ENCODE measurements at regions not wholly inside any gene's neighbourhood (a gene's known extent, or its start where the extent isn't known, plus 50 kb on each side); places are given as distances from the start of the nearest gene placed in this dataset.

- no peaks in the 10 kb centered on the region for H3F3A ChIP-seq (ENCODE audit: insufficient read depth)
- H3K4me3 ChIP-seq (ENCODE audit: insufficient read depth, low read length, poor library complexity, severe bottlenecking): no peak overlapping the region
- no peaks in the 10 kb centered on the region for H3K27me3 ChIP-seq (ENCODE audit: low read length)
- no peak overlapping the region for H3K9ac ChIP-seq (ENCODE audit: low read length)
- H3K36me3 ChIP-seq (ENCODE audit: low read length): no peaks in the 10 kb centered on the region
- TF ChIP-seq CTCF (IDR thresholded peaks at IDR 0.05; ENCODE audit: insufficient read depth, low read length, poor library complexity, severe bottlenecking) (no peak), EZH2phosphoT487 (conservative IDR thresholded peaks at IDR 0.05; ENCODE audit: low read length) (no peak)
- no peak overlapping the region for H3K27ac ChIP-seq (ENCODE audit: low read depth, low read length)
- no peaks in the 10 kb centered on the region for H3K79me2 ChIP-seq (ENCODE audit: insufficient read depth, low read length)
- H3K9me2 ChIP-seq (replicated peaks; ENCODE audit: insufficient read depth, low read length): no peaks in the 10 kb centered on the region
- no peak overlapping the region for H2AFZ ChIP-seq (ENCODE audit: low read depth, low read length, severe bottlenecking)
- H3K4me2 ChIP-seq (ENCODE audit: low read depth, low read length, poor library complexity, severe bottlenecking): no peak overlapping the region
- H3K9me3 ChIP-seq (ENCODE audit: insufficient read depth, low read length): no peaks in the 10 kb centered on the region
- H4K20me1 ChIP-seq (ENCODE audit: low read depth, low read length): no peaks in the 10 kb centered on the region
These were observed 709.4 kb downstream of the SQOR start for GRCh38 chr15:46344115-46344724.

DNA sequence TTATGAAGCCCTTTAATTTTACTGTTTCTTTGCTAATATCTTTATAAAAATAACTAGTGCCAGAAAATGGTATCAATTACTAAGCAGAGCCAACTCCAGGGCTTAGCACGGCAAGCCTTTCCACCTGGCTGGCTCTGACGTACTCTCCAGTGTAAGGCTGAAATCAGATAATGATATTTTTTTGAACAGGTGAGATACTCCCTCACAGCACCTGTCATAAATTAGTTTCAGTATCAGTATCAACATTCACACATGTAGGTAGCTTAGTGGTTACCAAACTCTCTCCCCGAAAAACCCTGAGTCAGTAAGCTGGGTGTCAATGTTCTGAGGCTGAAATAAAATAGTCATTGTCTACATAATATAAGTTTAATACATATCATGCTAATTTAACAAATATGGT, 710.1 kb downstream of the SQOR start:
- Histone ChIP-seq H3K36me3 (ENCODE audit: low read length) (no peaks in the 10 kb centered on the region), H3K79me2 (ENCODE audit: insufficient read depth, low read length) (no peaks in the 10 kb centered on the region), H3K27me3 (ENCODE audit: low read length) (no peaks in the 10 kb centered on the region), H4K20me1 (ENCODE audit: low read depth, low read length) (no peaks in the 10 kb centered on the region), H3K27ac (ENCODE audit: low read depth, low read length) (no peak overlapping the region), H3K9me3 (ENCODE audit: insufficient read depth, low read length) (no peaks in the 10 kb centered on the region), H3K9ac (ENCODE audit: low read length) (no peak overlapping the region), H3K4me2 (ENCODE audit: low read depth, low read length, poor library complexity, severe bottlenecking) (no peak overlapping the region), H2AFZ (ENCODE audit: low read depth, low read length, severe bottlenecking) (no peak overlapping the region), H3F3A (ENCODE audit: insufficient read depth) (no peaks in the 10 kb centered on the region), H3K9me2 (replicated peaks; ENCODE audit: insufficient read depth, low read length) (no peaks in the 10 kb centered on the region), H3K4me3 (ENCODE audit: insufficient read depth, low read length, poor library complexity, severe bottlenecking) (no peak overlapping the region)
- no peak for TF ChIP-seq EZH2phosphoT487 (conservative IDR thresholded peaks at IDR 0.05; ENCODE audit: low read length)
- TF ChIP-seq CTCF (IDR thresholded peaks at IDR 0.05; ENCODE audit: insufficient read depth, low read length, poor library complexity, severe bottlenecking): no peak

GRCh38 chr15:46354443-46354842, 719.6 kb downstream of the SQOR start:
- H3K9me2 ChIP-seq (replicated peaks; ENCODE audit: insufficient read depth, low read length): no peaks in the 10 kb centered on the region
- H3K27me3 ChIP-seq (ENCODE audit: low read length): no peaks in the 10 kb centered on the region
- no peak overlapping the region for H3K27ac ChIP-seq (ENCODE audit: low read depth, low read length)
- H2AFZ ChIP-seq (ENCODE audit: low read depth, low read length, severe bottlenecking): no peak overlapping the region
- no peak overlapping the region for H3K9ac ChIP-seq (ENCODE audit: low read length)
- no peaks in the 10 kb centered on the region for H3K79me2 ChIP-seq (ENCODE audit: insufficient read depth, low read length)
- no peaks in the 10 kb centered on the region for H3K36me3 ChIP-seq (ENCODE audit: low read length)
- H3K4me3 ChIP-seq (ENCODE audit: insufficient read depth, low read length, poor library complexity, severe bottlenecking): no peak overlapping the region
- H3K9me3 ChIP-seq (ENCODE audit: insufficient read depth, low read length): no peaks in the 10 kb centered on the region
- no peak overlapping the region for H3K4me2 ChIP-seq (ENCODE audit: low read depth, low read length, poor library complexity, severe bottlenecking)
- H3F3A ChIP-seq (ENCODE audit: insufficient read depth): no peaks in the 10 kb centered on the region
- no peaks in the 10 kb centered on the region for H4K20me1 ChIP-seq (ENCODE audit: low read depth, low read length)
- TF ChIP-seq EZH2phosphoT487 (conservative IDR thresholded peaks at IDR 0.05; ENCODE audit: low read length) (no peak), CTCF (IDR thresholded peaks at IDR 0.05; ENCODE audit: insufficient read depth, low read length, poor library complexity, severe bottlenecking) (no peak)

Measured in SU-DHL-6 (cell line).